B cell (primary cell): ENCODE measurements at regions not wholly inside any gene's neighbourhood (a gene's known extent, or its start where the extent isn't known, plus 50 kb on each side); places are given as distances from the start of the nearest gene placed in this dataset.

Experiments
- ATAC-seq: fragments of 200-7000 bp; cut with Tn5 transposase; one replicate; pipeline ENCODE4 v1.10.0; 2021; ENCODE audit warnings: low read depth, mild to moderate bottlenecking, moderate number of reproducible peaks, moderate library complexity
- CTCF ChIA-PET: fragments of 350-600 bp; sonication (Branson Sonifier 250); formaldehyde crosslinking; loops from one replicate; lab custom pipeline; 2021; ENCODE audit warnings: antibody characterized with exemption, inconsistent platforms; lab: Charles Lee
- POLR2A ChIA-PET: fragments of 350-600 bp; sonication (Branson Sonifier 250); formaldehyde crosslinking; loops from one replicate; lab custom pipeline; 2021; ENCODE audit warnings: antibody characterized with exemption; lab: Charles Lee
- DNase-seq: peaks from one replicate; pipeline ENCODE4 v3.0.0; 2013
- H2AFZ ChIP-seq: 2 replicates; pipeline ENCODE4 v1.6.1; 2012; ENCODE audit warnings: mild to moderate bottlenecking, low read depth, low read length; ENCODE audit not compliant: insufficient read depth, poor library complexity, severe bottlenecking
- H3K27ac ChIP-seq, 2 donors: 1 replicate in 1 of 2; 2 replicates in 1 of 2; pipeline ENCODE4 v1.5.1; 2012 to 2013; ENCODE audit warnings: low read length in 2 of 2, mild to moderate bottlenecking in 2 of 2, moderate library complexity in 1 of 2
- H3K27me3 ChIP-seq, 4 experiments: fragments of 200-600 bp in 1 of 4; sonication (generic) in 1 of 4; replicated peaks in 1 of 4; 1 replicate in 2 of 4; 2 replicates in 2 of 4; pipeline versions ENCODE4 v1.6.1 to v1.7.0; 2013 to 2016; ENCODE audit warnings: low read length in 3 of 4, mild to moderate bottlenecking in 2 of 4, mixed read lengths in 1 of 4, moderate library complexity in 1 of 4; ENCODE audit not compliant: insufficient read depth in 4 of 4, control insufficient read depth in 3 of 4; ENCODE audit errors: control extremely low read depth in 1 of 4
- H3K36me3 ChIP-seq, 2 experiments: replicated peaks in 1 of 2; 1 replicate in 1 of 2; 2 replicates in 1 of 2; pipeline versions ENCODE4 v1.6.1 to v1.7.1; 2013; ENCODE audit warnings: low read length in 1 of 2; ENCODE audit not compliant: insufficient read depth in 2 of 2, control insufficient read depth in 1 of 2; ENCODE audit errors: control extremely low read depth in 1 of 2, extremely low read depth in 1 of 2
- H3K4me1 ChIP-seq, 2 donors: fragments of 200-600 bp in 1 of 2; sonication (generic) in 1 of 2; 1 replicate in 1 of 2; 2 replicates in 1 of 2; pipeline versions ENCODE4 v1.5.1 to v1.6.1; 2013 to 2017; ENCODE audit warnings: low read length in 2 of 2; ENCODE audit not compliant: control insufficient read depth in 2 of 2, insufficient read depth in 2 of 2
- H3K4me2 ChIP-seq: replicated peaks from 2 replicates; pipeline ENCODE3; 2012; ENCODE audit warnings: mild to moderate bottlenecking, low read depth, low read length; ENCODE audit not compliant: poor library complexity, severe bottlenecking
- H3K4me3 ChIP-seq, 5 experiments: fragments of 200-600 bp in 1 of 5; sonication (generic) in 1 of 5; 1 replicate in 3 of 5; 2 replicates in 2 of 5; pipeline versions ENCODE4 v1.5.1 to v1.7.0; 2011 to 2016; ENCODE audit warnings: low read length in 4 of 5, mild to moderate bottlenecking in 4 of 5, low read depth in 2 of 5, control low read depth in 1 of 5, moderate library complexity in 1 of 5; ENCODE audit not compliant: insufficient read depth in 1 of 5; ENCODE audit errors: control extremely low read depth in 1 of 5, extremely low read depth in 1 of 5
- H3K79me2 ChIP-seq: fragments of 200-600 bp; sonication (generic); one replicate; pipeline ENCODE4 v1.6.0; 2016; ENCODE audit warnings: low read length; ENCODE audit not compliant: control insufficient read depth, insufficient read depth
- H3K9ac ChIP-seq: fragments of 200-600 bp; sonication (generic); 2 replicates; pipeline ENCODE4 v1.6.1; 2017; ENCODE audit warnings: mild to moderate bottlenecking, low read length, moderate library complexity
- H3K9me3 ChIP-seq, 3 donors: one replicate each; pipeline versions ENCODE4 v1.6.1 to v1.7.1; 2013; ENCODE audit warnings: low read length in 2 of 3; ENCODE audit not compliant: control insufficient read depth in 2 of 3, insufficient read depth in 1 of 3; ENCODE audit errors: control extremely low read depth in 1 of 3
- H4K20me1 ChIP-seq: 2 replicates; pipeline ENCODE4 v1.6.0; 2012; ENCODE audit warnings: mild to moderate bottlenecking, low read length; ENCODE audit not compliant: insufficient read depth, control insufficient read depth, poor library complexity, severe bottlenecking
- H3K27ac Mint-ChIP-seq: one replicate; pipeline ENCODE4 v1.8.0; 2021; ENCODE audit warnings: mixed read lengths
- H3K27me3 Mint-ChIP-seq: one replicate; pipeline ENCODE4 v1.8.0; 2021; ENCODE audit warnings: mixed read lengths
- H3K4me1 Mint-ChIP-seq: one replicate; pipeline ENCODE4 v1.8.0; 2021; ENCODE audit warnings: mixed read lengths
- H3K4me3 Mint-ChIP-seq: one replicate; pipeline ENCODE4 v1.8.0; 2021; ENCODE audit warnings: mixed read lengths
- H3K9me3 Mint-ChIP-seq: one replicate; pipeline ENCODE4 v1.8.0; 2022; ENCODE audit warnings: mixed read lengths; ENCODE audit not compliant: insufficient read depth
- CTCF ChIP-seq: fragments of 200-600 bp; IDR thresholded peaks from one replicate; pipeline ENCODE4 v1.8.0; 2022; ENCODE audit warnings: antibody characterized with exemption, mild to moderate bottlenecking
- EZH2 ChIP-seq: IDR thresholded peaks from 2 replicates; pipeline ENCODE4 v1.6.1; 2012; ENCODE audit warnings: borderline replicate concordance, low read depth, mild to moderate bottlenecking, moderate library complexity, low read length; ENCODE audit not compliant: insufficient read depth, poor library complexity, severe bottlenecking
- WGBS: methylation state at CpG from one replicate; pipeline ENCODE4 v1.1.5; 2013; ENCODE audit warnings: missing lambda C conversion rate; ENCODE audit not compliant: insufficient coverage; 5-methylcytosine and 5-hydroxymethylcytosine counted together
- intact Hi-C: fragments of 100-400 bp; cut with micrococcal nuclease; formaldehyde crosslinking; loops from one replicate; pipeline ENCODE4 v1.10.0; 2022

- no peak for DNase-seq
- Histone ChIP-seq H3K4me1 (no peaks in the 10 kb centered on the region), H3K36me3 (no peaks in the 10 kb centered on the region), H4K20me1 (no peaks in the 10 kb centered on the region), H3K79me2 (no peaks in the 10 kb centered on the region), H2AFZ (no peak overlapping the region), H3K27ac (no peak overlapping the region), H3K27me3 (no peaks in the 10 kb centered on the region), H3K4me3 (no peak overlapping the region), H3K9ac (no peak overlapping the region), H3K9me3 (peaks cover 0 to 5% (median under 1%) of the 10 kb centered on the region in 3 donors), H3K4me2 (no peak overlapping the region)
- ChIA-PET CTCF (no interaction called here), POLR2A (no interaction called here)
- ATAC-seq, result no peak
- intact Hi-C loops, result no loop called here
- no peaks in the 10 kb centered on the region for H3K27me3 Mint-ChIP-seq
- TF ChIP-seq CTCF (no peak), EZH2 (no peak)
- H3K4me1 Mint-ChIP-seq, result no peaks in the 10 kb centered on the region
- H3K9me3 Mint-ChIP-seq, result no peaks in the 10 kb centered on the region
- WGBS, result no CpG with 5 or more reads among the region's 4 CpGs
- no peak overlapping the region for H3K27ac Mint-ChIP-seq
- no peak overlapping the region for H3K4me3 Mint-ChIP-seq
Observed at GRCh38 chr5:33143405-33144123, 297.2 kb upstream of the TARS1 start.

- no peaks in the 10 kb centered on the region for H3K27me3 ChIP-seq
- H2AFZ ChIP-seq, result no peak overlapping the region
- H3K4me2 ChIP-seq, result no peak overlapping the region
- no peaks in the 10 kb centered on the region for H3K4me1 ChIP-seq
- Mint-ChIP-seq H3K27ac (no peak overlapping the region), H3K27me3 (no peaks in the 10 kb centered on the region), H3K9me3 (no peaks in the 10 kb centered on the region), H3K4me3 (no peak overlapping the region), H3K4me1 (no peaks in the 10 kb centered on the region)
- ATAC-seq (no peak), DNase-seq (no peak)
- TF ChIP-seq CTCF, result no peak
- no peak for TF ChIP-seq EZH2
- intact Hi-C loops, result no loop called here
- H4K20me1 ChIP-seq, result no peaks in the 10 kb centered on the region
- H3K9ac ChIP-seq, result no peak overlapping the region
- no peak overlapping the region for H3K4me3 ChIP-seq
- H3K9me3 ChIP-seq, result no peaks in the 10 kb centered on the region
- no peaks in the 10 kb centered on the region for H3K79me2 ChIP-seq
- CTCF ChIA-PET, result no interaction called here
- H3K27ac ChIP-seq, result no peak overlapping the region
- POLR2A ChIA-PET, result no interaction called here
- H3K36me3 ChIP-seq, result no peaks in the 10 kb centered on the region
Observed at GRCh38 chr5:33146881-33147280, 293.9 kb upstream of the TARS1 start.
